Hepatocyte (in vitro differentiated cells): ENCODE measurements at regions not wholly inside any gene's neighbourhood (a gene's known extent, or its start where the extent isn't known, plus 50 kb on each side); places are given as distances from the start of the nearest gene placed in this dataset.

ENCODE experiments used
- DNase-seq: peaks from one replicate; pipeline ENCODE4 v3.0.0-alpha.2; 2016; ENCODE audit warnings: low spot score
- H2AFZ ChIP-seq: fragments of 200-600 bp; sonication (generic); 2 replicates; pipeline ENCODE4 v1.6.0; 2016; ENCODE audit warnings: antibody characterized with exemption, mild to moderate bottlenecking
- H3K27ac ChIP-seq: fragments of 200-600 bp; sonication (generic); 2 replicates; pipeline ENCODE4 v1.5.1; 2016; ENCODE audit warnings: mild to moderate bottlenecking
- H3K27me3 ChIP-seq: fragments of 200-600 bp; sonication (generic); 2 replicates; pipeline ENCODE4 v1.6.1; 2016
- H3K36me3 ChIP-seq: fragments of 200-600 bp; sonication (generic); replicated peaks from 2 replicates; pipeline ENCODE4 v1.5.1; 2016; ENCODE audit warnings: low read depth; ENCODE audit not compliant: insufficient read depth
- H3K4me1 ChIP-seq: fragments of 200-600 bp; sonication (generic); 2 replicates; pipeline ENCODE4 v1.5.1; 2016; ENCODE audit warnings: mild to moderate bottlenecking, moderate library complexity; ENCODE audit not compliant: insufficient read depth
- H3K4me2 ChIP-seq: fragments of 200-600 bp; sonication (generic); 2 replicates; pipeline ENCODE4 v1.6.0; 2016
- H3K4me3 ChIP-seq: fragments of 200-600 bp; sonication (generic); 2 replicates; pipeline ENCODE4 v1.5.1; 2016; ENCODE audit warnings: mild to moderate bottlenecking
- H3K79me2 ChIP-seq: fragments of 200-600 bp; sonication (generic); 2 replicates; pipeline ENCODE4 v1.6.0; 2017; ENCODE audit warnings: mild to moderate bottlenecking
- H3K9me2 ChIP-seq: fragments of 200-600 bp; sonication (generic); replicated peaks from 2 replicates; pipeline ENCODE4 v1.6.0; 2017; ENCODE audit warnings: mild to moderate bottlenecking; ENCODE audit not compliant: insufficient read depth
- H3K9me3 ChIP-seq: fragments of 200-600 bp; sonication (generic); 2 replicates; pipeline ENCODE4 v1.5.1; 2016; ENCODE audit warnings: low read depth, mild to moderate bottlenecking
- H4K20me1 ChIP-seq: fragments of 200-600 bp; sonication (generic); 2 replicates; pipeline ENCODE4 v1.6.0; 2016; ENCODE audit warnings: mild to moderate bottlenecking; ENCODE audit not compliant: insufficient read depth, poor library complexity, severe bottlenecking
- EZH2 ChIP-seq: fragments of 200-600 bp; sonication (generic); IDR thresholded peaks from 2 replicates; pipeline ENCODE4 v1.6.1; 2016; ENCODE audit warnings: antibody characterized with exemption, mild to moderate bottlenecking, borderline replicate concordance
- EZH2phosphoT487 ChIP-seq: fragments of 200-600 bp; sonication (generic); IDR thresholded peaks from one replicate; pipeline ENCODE4 v1.6.1; 2018; ENCODE audit warnings: antibody characterized with exemption, mild to moderate bottlenecking, low read depth, moderate library complexity; ENCODE audit not compliant: unreplicated experiment, severe bottlenecking
- WGBS: methylation state at CpG from one replicate; pipeline ENCODE4 v1.1.6; 2016; ENCODE audit warnings: low lambda C conversion rate; ENCODE audit errors: missing lambda C conversion rate; 5-methylcytosine and 5-hydroxymethylcytosine counted together
- TF ChIP-seq, protein P1 (sequence below): fragments of 200-600 bp; sonication (generic); IDR thresholded peaks from 2 replicates; pipeline ENCODE4 v1.5.1; 2016; ENCODE audit warnings: antibody characterized with exemption, mild to moderate bottlenecking; ENCODE audit not compliant: poor library complexity

GRCh38 chr10:75314570-75314969 is 78.8 kb upstream of the COMTD1 start:
- Histone ChIP-seq H3K9me3 (peaks cover 8% of the 10 kb centered on the region), H3K27ac (no peak overlapping the region), H3K79me2 (no peaks in the 10 kb centered on the region), H2AFZ (no peak overlapping the region), H3K27me3 (no peaks in the 10 kb centered on the region), H3K36me3 (no peaks in the 10 kb centered on the region), H3K4me1 (no peaks in the 10 kb centered on the region), H3K9me2 (no peaks in the 10 kb centered on the region), H4K20me1 (no peaks in the 10 kb centered on the region), H3K4me2 (no peak overlapping the region), H3K4me3 (no peak overlapping the region)
- DNase-seq, result no peak
- TF ChIP-seq, protein P1, sequence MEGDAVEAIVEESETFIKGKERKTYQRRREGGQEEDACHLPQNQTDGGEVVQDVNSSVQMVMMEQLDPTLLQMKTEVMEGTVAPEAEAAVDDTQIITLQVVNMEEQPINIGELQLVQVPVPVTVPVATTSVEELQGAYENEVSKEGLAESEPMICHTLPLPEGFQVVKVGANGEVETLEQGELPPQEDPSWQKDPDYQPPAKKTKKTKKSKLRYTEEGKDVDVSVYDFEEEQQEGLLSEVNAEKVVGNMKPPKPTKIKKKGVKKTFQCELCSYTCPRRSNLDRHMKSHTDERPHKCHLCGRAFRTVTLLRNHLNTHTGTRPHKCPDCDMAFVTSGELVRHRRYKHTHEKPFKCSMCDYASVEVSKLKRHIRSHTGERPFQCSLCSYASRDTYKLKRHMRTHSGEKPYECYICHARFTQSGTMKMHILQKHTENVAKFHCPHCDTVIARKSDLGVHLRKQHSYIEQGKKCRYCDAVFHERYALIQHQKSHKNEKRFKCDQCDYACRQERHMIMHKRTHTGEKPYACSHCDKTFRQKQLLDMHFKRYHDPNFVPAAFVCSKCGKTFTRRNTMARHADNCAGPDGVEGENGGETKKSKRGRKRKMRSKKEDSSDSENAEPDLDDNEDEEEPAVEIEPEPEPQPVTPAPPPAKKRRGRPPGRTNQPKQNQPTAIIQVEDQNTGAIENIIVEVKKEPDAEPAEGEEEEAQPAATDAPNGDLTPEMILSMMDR, result no peak
- no peak for TF ChIP-seq EZH2phosphoT487
- TF ChIP-seq EZH2, result no peak
- WGBS, result 96% methylated on average over 1 of the region's 1 CpG

DNA sequence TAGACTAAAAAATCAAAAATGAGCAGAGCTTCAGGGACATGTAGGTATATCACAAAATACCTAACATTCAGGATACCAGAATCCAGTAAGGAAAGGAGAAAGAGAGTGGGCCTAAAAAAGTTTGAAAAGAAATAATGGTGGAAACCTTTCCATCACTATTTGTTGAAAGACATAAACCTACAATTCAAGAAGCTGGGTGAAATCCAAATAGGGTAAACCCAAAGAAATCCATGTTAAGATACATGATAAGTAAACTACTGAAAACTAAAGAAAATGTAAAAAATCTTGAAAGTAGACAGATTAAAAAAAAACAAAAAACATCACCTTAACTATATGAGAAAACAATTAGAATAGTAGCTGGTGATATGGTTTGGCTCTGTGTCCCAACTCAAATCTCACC is 76.7 kb upstream of the COMTD1 start:
- TF ChIP-seq EZH2 (no peak), EZH2phosphoT487 (no peak)
- TF ChIP-seq, protein P1, result no peak
- Histone ChIP-seq H2AFZ (no peak overlapping the region), H3K9me2 (no peaks in the 10 kb centered on the region)

DNA sequence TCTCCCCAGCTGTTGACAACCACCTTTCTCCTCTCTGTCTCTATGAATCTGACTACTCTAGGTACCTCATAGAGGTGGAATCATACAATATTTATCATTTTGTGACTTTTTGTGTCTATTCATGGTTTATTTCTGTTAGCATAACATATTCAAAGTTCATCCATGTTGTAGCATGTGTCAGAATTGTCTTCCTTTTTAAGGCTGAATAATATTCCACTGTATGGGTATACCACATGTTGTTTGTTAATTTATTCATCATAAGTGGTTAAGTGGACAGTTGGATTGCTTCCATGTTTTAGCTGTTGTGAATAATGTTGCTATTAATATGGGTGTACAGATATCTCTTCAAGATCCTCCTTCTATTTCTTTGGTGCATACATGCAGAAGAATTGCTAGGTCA is 69.9 kb upstream of the COMTD1 start:
- DNase-seq, result no peak
- H3K9me3 ChIP-seq, result no peaks in the 10 kb centered on the region
- H3K4me2 ChIP-seq, result no peak overlapping the region
- H4K20me1 ChIP-seq, result no peaks in the 10 kb centered on the region
- H3K9me2 ChIP-seq, result no peaks in the 10 kb centered on the region
- H3K27ac ChIP-seq, result no peak overlapping the region
- no peaks in the 10 kb centered on the region for H3K79me2 ChIP-seq
- H3K27me3 ChIP-seq, result no peaks in the 10 kb centered on the region
- no peak for TF ChIP-seq EZH2
- TF ChIP-seq, protein P1, result no peak
- TF ChIP-seq EZH2phosphoT487, result no peak
- no peaks in the 10 kb centered on the region for H3K36me3 ChIP-seq
- H3K4me3 ChIP-seq, result no peak overlapping the region
- no peaks in the 10 kb centered on the region for H3K4me1 ChIP-seq
- no peak overlapping the region for H2AFZ ChIP-seq

More for the DNA sequence above, 76.7 kb upstream of the COMTD1 start:
- H3K4me2 ChIP-seq, result no peak overlapping the region
- H3K4me1 ChIP-seq, result no peaks in the 10 kb centered on the region
- no peak for DNase-seq
- H3K79me2 ChIP-seq, result no peaks in the 10 kb centered on the region
- no peak overlapping the region for H3K4me3 ChIP-seq
- no peaks in the 10 kb centered on the region for H3K27me3 ChIP-seq
- no peaks in the 10 kb centered on the region for H3K36me3 ChIP-seq
- no peaks in the 10 kb centered on the region for H4K20me1 ChIP-seq
- peaks cover 8% of the 10 kb centered on the region for H3K9me3 ChIP-seq
- H3K27ac ChIP-seq, result no peak overlapping the region

DNA sequence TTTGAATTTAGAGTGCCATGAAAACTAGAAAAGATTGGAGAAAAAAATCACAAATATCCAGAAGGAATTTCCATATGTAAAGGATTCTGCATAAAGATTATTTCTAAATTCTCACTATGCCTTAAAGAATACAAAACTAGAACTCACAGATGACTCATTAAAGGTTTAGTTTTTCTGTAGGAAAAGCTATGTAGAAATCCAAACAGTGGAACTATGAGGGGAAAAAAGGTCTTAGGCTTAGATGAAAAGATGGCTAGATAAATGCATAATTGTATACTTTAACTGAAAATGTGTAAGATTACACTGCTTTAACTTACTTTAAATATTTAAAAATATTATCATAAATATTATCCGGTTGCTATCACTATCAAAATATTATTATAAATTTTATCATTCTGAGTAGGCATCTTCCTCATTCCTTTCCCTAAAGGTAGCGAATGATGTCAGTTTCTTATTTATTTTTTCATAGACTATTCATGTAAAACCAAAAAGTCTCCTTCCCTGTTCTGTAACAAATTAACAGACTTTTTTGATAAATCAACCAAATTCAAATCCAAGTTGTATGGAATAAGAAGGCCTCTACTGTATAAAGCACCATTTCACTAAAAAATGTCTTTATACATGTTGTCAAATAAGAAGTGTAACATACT is 69.1 kb upstream of the COMTD1 start:
- Histone ChIP-seq H3K27me3 (no peaks in the 10 kb centered on the region), H3K9me3 (no peaks in the 10 kb centered on the region), H3K4me1 (no peaks in the 10 kb centered on the region), H3K79me2 (no peaks in the 10 kb centered on the region), H3K4me2 (no peak overlapping the region), H3K9me2 (no peaks in the 10 kb centered on the region), H2AFZ (no peak overlapping the region), H3K27ac (no peak overlapping the region), H3K36me3 (no peaks in the 10 kb centered on the region), H3K4me3 (no peak overlapping the region), H4K20me1 (no peaks in the 10 kb centered on the region)
- DNase-seq, result no peak
- 93% methylated on average over 2 of the region's 2 CpGs for WGBS
- TF ChIP-seq, protein P1, result no peak
- no peak for TF ChIP-seq EZH2phosphoT487
- TF ChIP-seq EZH2, result no peak
